ENCODE measurements at regions not wholly inside any gene's neighbourhood (a gene's known extent, or its start where the extent isn't known, plus 50 kb on each side); places are given as distances from the start of the nearest gene placed in this dataset.

- TF ChIP-seq POLR2AphosphoS5 (IDR thresholded peaks at IDR 0.05; ENCODE audit: low read depth, low read length) (no peak), POLR2A (IDR thresholded peaks at IDR 0.05; ENCODE audit: low read depth, low read length) (no peak), TAF1 (IDR thresholded peaks at IDR 0.05; ENCODE audit: borderline replicate concordance, low read depth, low read length) (no peak)
Measured at GRCh38 chr13:99868767-99869166, 102.8 kb downstream of the ZIC5 start.

Data from GM12892 (cell line).